ENCODE measurements at regions not wholly inside any gene's neighbourhood (a gene's known extent, or its start where the extent isn't known, plus 50 kb on each side); places are given as distances from the start of the nearest gene placed in this dataset.

GRCh38 chr12:115760231-115760630 is 517.3 kb downstream of the MED13L start:
- no peak for DNase-seq (ENCODE audit: low read depth, low spot score)

- DNase-seq (ENCODE audit: low read depth, low spot score), result no peak
Observed at GRCh38 chr12:115758877-115759620, 518.4 kb downstream of the MED13L start.

- DNase-seq (ENCODE audit: low read depth, low spot score), result no peak
Observed at GRCh38 chr12:115758183-115758582, 519.3 kb downstream of the MED13L start.

- no peak for DNase-seq (ENCODE audit: low read depth, low spot score)
Observed at GRCh38 chr12:115756804-115757203, 520.7 kb downstream of the MED13L start.

GRCh38 chr12:115756271-115756670 is 521.2 kb downstream of the MED13L start:
- DNase-seq (ENCODE audit: low read depth, low spot score), result no peak

GRCh38 chr12:115755725-115756085 is 521.8 kb downstream of the MED13L start:
- no peak for DNase-seq (ENCODE audit: low read depth, low spot score)

- DNase-seq (ENCODE audit: low read depth, low spot score), result no peak
Observed at GRCh38 chr12:115755061-115755724, 522.3 kb downstream of the MED13L start.

GRCh38 chr12:115752913-115753726 is 524.4 kb downstream of the MED13L start:
- peak; percentile 43 for DNase-seq (ENCODE audit: low read depth, low spot score)

- peak; percentile 1 for DNase-seq (ENCODE audit: low read depth, low spot score)
Observed at GRCh38 chr12:115752156-115752555, 525.3 kb downstream of the MED13L start.

- no peak for DNase-seq (ENCODE audit: low read depth, low spot score)
Observed at GRCh38 chr12:115750340-115750739, 527.2 kb downstream of the MED13L start.

GRCh38 chr12:115749071-115749841 is 528.2 kb downstream of the MED13L start:
- DNase-seq (ENCODE audit: low read depth, low spot score), result no peak

GRCh38 chr12:115740586-115741155 is 536.8 kb downstream of the MED13L start:
- DNase-seq (ENCODE audit: low read depth, low spot score), result no peak

- no peak for DNase-seq (ENCODE audit: low read depth, low spot score)
Observed at GRCh38 chr12:115737895-115738294, 539.6 kb downstream of the MED13L start.

- DNase-seq (ENCODE audit: low read depth, low spot score), result no peak
Observed at GRCh38 chr12:115736360-115736759, 541.1 kb downstream of the MED13L start.

- no peak for DNase-seq (ENCODE audit: low read depth, low spot score)
Observed at GRCh38 chr12:115730975-115731541, 546.4 kb downstream of the MED13L start.

GRCh38 chr12:115726691-115727090 is 550.8 kb downstream of the MED13L start:
- no peak for DNase-seq (ENCODE audit: low read depth, low spot score)

GRCh38 chr12:115722181-115722580 is 555.3 kb downstream of the MED13L start:
- no peak for DNase-seq (ENCODE audit: low read depth, low spot score)

- DNase-seq (ENCODE audit: low read depth, low spot score), result no peak
Observed at GRCh38 chr12:115716551-115716950, 560.9 kb downstream of the MED13L start.

- no peak for DNase-seq (ENCODE audit: low read depth, low spot score)
Observed at GRCh38 chr12:115712676-115713075, 564.8 kb downstream of the MED13L start.

- DNase-seq (ENCODE audit: low read depth, low spot score), result no peak
Observed at GRCh38 chr12:115710104-115710564, 567.4 kb downstream of the MED13L start.

- DNase-seq (ENCODE audit: low read depth, low spot score), result no peak
Observed at GRCh38 chr12:115709540-115710011, 567.9 kb downstream of the MED13L start.

Measured in smooth muscle cell of the brain vasculature (primary cell).